GM12875 (cell line): ENCODE measurements at regions not wholly inside any gene's neighbourhood (a gene's known extent, or its start where the extent isn't known, plus 50 kb on each side); places are given as distances from the start of the nearest gene placed in this dataset.
"Not testable (repeated sequence)": the region's sequence is repeated elsewhere in the genome, so short reads cannot be mapped to it uniquely, and the experiment has no call there.

Source experiments
- H3K4me3 ChIP-seq: one replicate; pipeline ENCODE4 v1.5.1; 2011; ENCODE audit warnings: low read depth, low read length, control low read depth
- CTCF ChIP-seq: IDR thresholded peaks from 2 replicates; pipeline ENCODE4 v1.5.1; 2011; ENCODE audit warnings: low read depth, mild to moderate bottlenecking, control low read depth, inconsistent platforms, low read length, moderate library complexity, borderline replicate concordance; ENCODE audit not compliant: insufficient read depth

GRCh38 chr11:45373506-45374035, 87.4 kb upstream of the SYT13 start:
- no peak for TF ChIP-seq CTCF
- no peak overlapping the region for H3K4me3 ChIP-seq

- H3K4me3 ChIP-seq: not testable (repeated sequence)
Observed at GRCh38 chr11:45372414-45372813, 86.3 kb upstream of the SYT13 start.

- no peak overlapping the region for H3K4me3 ChIP-seq
- TF ChIP-seq CTCF: peak; percentile 92
Observed at GRCh38 chr11:45371251-45372115, 85.3 kb upstream of the SYT13 start.

- no peak for TF ChIP-seq CTCF
- H3K4me3 ChIP-seq: no peak overlapping the region
Observed at GRCh38 chr11:45369313-45369712, 83.2 kb upstream of the SYT13 start.

GRCh38 chr11:45368697-45369096, 82.6 kb upstream of the SYT13 start:
- TF ChIP-seq CTCF: no peak
- H3K4me3 ChIP-seq: no peak overlapping the region

GRCh38 chr11:45366619-45367190, 80.6 kb upstream of the SYT13 start:
- TF ChIP-seq CTCF: no peak
- H3K4me3 ChIP-seq: no peak overlapping the region

- TF ChIP-seq CTCF: no peak
- no peak overlapping the region for H3K4me3 ChIP-seq
Observed at GRCh38 chr11:45365961-45366618, 79.9 kb upstream of the SYT13 start.
